HCT116 (cell line): ENCODE measurements at regions not wholly inside any gene's neighbourhood (a gene's known extent, or its start where the extent isn't known, plus 50 kb on each side); places are given as distances from the start of the nearest gene placed in this dataset.

ENCODE experiments used
- ATAC-seq: fragments of 200-7000 bp; cut with Tn5 transposase; 2 replicates; pipeline ENCODE4 v1.9.1; 2020; ENCODE audit warnings: mild to moderate bottlenecking, moderate library complexity
- BruUV-seq: library from RNA; stranded (reverse); fragments of 400-500 nt; replicated peaks from 2 replicates; lab custom pipeline; 2021; lab: Mats Ljungman, UMichigan
- CTCF ChIA-PET: fragments of 300-600 bp; sonication (Branson Sonifier 250); formaldehyde crosslinking; loops from one replicate; lab custom pipeline; 2021; ENCODE audit warnings: antibody characterized with exemption; lab: Charles Lee
- POLR2A ChIA-PET: fragments of 300-600, 350-600 bp; sonication (Branson Sonifier 250); formaldehyde crosslinking; loops from one replicate; lab custom pipeline; 2021; ENCODE audit warnings: antibody characterized with exemption; lab: Charles Lee
- RAD21 ChIA-PET, 2 experiments: fragments of 300-600 bp; sonication (Branson Sonifier 250); formaldehyde crosslinking; loops; one replicate each; lab custom pipeline; 2023; ENCODE audit warnings: low total read pairs in 2 of 2; ENCODE audit not compliant: uncharacterized antibody in 2 of 2, unreplicated experiment in 2 of 2, low non-redundant PET in 1 of 2; lab: Charles Lee
- DNase-seq: peaks from one replicate; pipeline ENCODE4 v3.0.0-alpha.2; 2010; ENCODE audit warnings: low read depth, low spot score
- H2AFZ ChIP-seq: fragments of 200-600 bp; shearing (Covaris generic), sonication (generic); 2 replicates; pipeline ENCODE4 v1.6.1; 2017; ENCODE audit warnings: low read depth, mixed run types, mixed read lengths, antibody characterized with exemption, low read length; ENCODE audit not compliant: poor library complexity, severe bottlenecking
- H3K27ac ChIP-seq: 2 replicates; pipeline ENCODE4 v1.5.1; 2012; ENCODE audit warnings: low read depth, low read length
- H3K27me3 ChIP-seq: fragments of 200-600 bp; sonication (generic); 2 replicates; pipeline ENCODE4 v1.6.1; 2016; ENCODE audit warnings: mixed run types, low read length, mixed read lengths; ENCODE audit not compliant: insufficient read depth
- H3K36me3 ChIP-seq, 2 experiments: fragments of 200-500 bp in 1 of 2; fragments of 200-600 bp in 1 of 2; sonication (Bioruptor generic) in 1 of 2; sonication (generic) in 1 of 2; 2 replicates each; pipeline versions ENCODE4 v1.5.1 to v1.6.1; 2014 to 2016; ENCODE audit warnings: low read length in 2 of 2, inconsistent platforms in 1 of 2, mixed read lengths in 1 of 2, mixed run types in 1 of 2; ENCODE audit not compliant: insufficient read depth in 2 of 2, control insufficient read depth in 1 of 2
- H3K4me1 ChIP-seq, 2 experiments: fragments of 200-600 bp in 1 of 2; sonication (generic) in 1 of 2; 2 replicates each; pipeline versions ENCODE4 v1.5.1 to v1.6.1; 2012 to 2017; ENCODE audit warnings: low read length in 2 of 2, inconsistent platforms in 1 of 2, mild to moderate bottlenecking in 1 of 2, mixed read lengths in 1 of 2, mixed run types in 1 of 2, moderate library complexity in 1 of 2; ENCODE audit not compliant: insufficient read depth in 2 of 2, control insufficient read depth in 1 of 2
- H3K4me2 ChIP-seq: fragments of 200-600 bp; sonication (generic); 2 replicates; pipeline ENCODE4 v1.6.1; 2017; ENCODE audit warnings: mixed run types, low read length, mixed read lengths
- H3K4me3 ChIP-seq, 2 experiments: fragments of 200-600 bp in 1 of 2; sonication (generic) in 1 of 2; replicated peaks in 1 of 2; 2 replicates each; pipeline ENCODE4 v1.5.1; 2011 to 2016; ENCODE audit warnings: low read length in 2 of 2, control low read depth in 1 of 2, low read depth in 1 of 2, mild to moderate bottlenecking in 1 of 2, mixed read lengths in 1 of 2, mixed run types in 1 of 2
- H3K79me2 ChIP-seq: fragments of 200-600 bp; sonication (generic); 2 replicates; pipeline ENCODE4 v1.6.1; 2017; ENCODE audit warnings: mild to moderate bottlenecking, mixed run types, low read length, moderate library complexity, mixed read lengths; ENCODE audit not compliant: insufficient read depth
- H3K9ac ChIP-seq: fragments of 200-600 bp; sonication (generic); 2 replicates; pipeline ENCODE4 v1.6.1; 2016; ENCODE audit warnings: low read length, mixed read lengths
- H3K9me2 ChIP-seq: fragments of 200-600 bp; sonication (generic), shearing (Covaris generic); 2 replicates; pipeline ENCODE4 v1.6.1; 2017; ENCODE audit warnings: mixed run types, mild to moderate bottlenecking, moderate library complexity; ENCODE audit not compliant: insufficient read depth
- H3K9me3 ChIP-seq, 2 experiments: fragments of 200-500 bp in 1 of 2; fragments of 200-600 bp in 1 of 2; sonication (Bioruptor generic) in 1 of 2; sonication (generic) in 1 of 2; 2 replicates each; pipeline ENCODE4 v1.6.1; 2014 to 2017; ENCODE audit warnings: low read length in 2 of 2, mixed read lengths in 2 of 2, inconsistent platforms in 1 of 2, low read depth in 1 of 2, mild to moderate bottlenecking in 1 of 2, mixed run types in 1 of 2, moderate library complexity in 1 of 2; ENCODE audit not compliant: control insufficient read depth in 1 of 2, insufficient read depth in 1 of 2
- H4K20me1 ChIP-seq: fragments of 200-600 bp; sonication (generic), shearing (Covaris generic); 2 replicates; pipeline ENCODE4 v1.6.1; 2017; ENCODE audit warnings: mixed run types, mild to moderate bottlenecking, moderate library complexity; ENCODE audit not compliant: insufficient read depth
- CBX3 ChIP-seq: IDR thresholded peaks from 2 replicates; pipeline ENCODE4 v1.6.1; 2012; ENCODE audit warnings: low read depth
- CEBPB ChIP-seq: IDR thresholded peaks from 2 replicates; pipeline ENCODE4 v1.6.1; 2012; ENCODE audit warnings: low read depth
- ELF1 ChIP-seq: IDR thresholded peaks from 2 replicates; pipeline ENCODE4 v1.6.1; 2012; ENCODE audit warnings: low read depth, borderline replicate concordance
- EZH2 ChIP-seq: fragments of 200-600 bp; sonication (generic); IDR thresholded peaks from 2 replicates; pipeline ENCODE4 v1.6.1; 2017; ENCODE audit warnings: antibody characterized with exemption, mixed run types
- JUND ChIP-seq: IDR thresholded peaks from 2 replicates; pipeline ENCODE4 v1.6.1; 2012
- POLR2A ChIP-seq: IDR thresholded peaks from 2 replicates; pipeline ENCODE4 v1.7.0; 2011; ENCODE audit warnings: borderline replicate concordance; ENCODE audit not compliant: insufficient read depth, insufficient read length; ENCODE audit errors: extremely low read depth
- POLR2AphosphoS5 ChIP-seq: IDR thresholded peaks from 2 replicates; pipeline ENCODE4 v1.6.1; 2011; ENCODE audit warnings: mild to moderate bottlenecking, low read depth, low read length, moderate library complexity
- RAD21 ChIP-seq: IDR thresholded peaks from 2 replicates; pipeline ENCODE4 v1.6.1; 2012; ENCODE audit warnings: low read depth, mild to moderate bottlenecking
- SRF ChIP-seq: IDR thresholded peaks from 2 replicates; pipeline ENCODE4 v1.6.1; 2012; ENCODE audit warnings: low read depth
- TCF7L2 ChIP-seq: IDR thresholded peaks from 2 replicates; pipeline ENCODE4 v1.7.0; 2011; ENCODE audit warnings: borderline replicate concordance, inconsistent platforms; ENCODE audit not compliant: insufficient read depth, insufficient read length; ENCODE audit errors: extremely low read depth
- intact Hi-C: fragments of 100-400 bp; cut with micrococcal nuclease; formaldehyde crosslinking; loops from 2 replicates; pipeline ENCODE4 v1.10.0; 2022
- TF ChIP-seq, protein P1 (sequence below): IDR thresholded peaks from 2 replicates; pipeline ENCODE4 v1.6.1; 2011; ENCODE audit warnings: mild to moderate bottlenecking, low read length, moderate library complexity; ENCODE audit not compliant: insufficient replicate concordance; ENCODE audit errors: extremely low read depth
- TF ChIP-seq, protein P2 (sequence below): IDR thresholded peaks from 2 replicates; pipeline ENCODE4 v1.6.1; 2012

DNA sequence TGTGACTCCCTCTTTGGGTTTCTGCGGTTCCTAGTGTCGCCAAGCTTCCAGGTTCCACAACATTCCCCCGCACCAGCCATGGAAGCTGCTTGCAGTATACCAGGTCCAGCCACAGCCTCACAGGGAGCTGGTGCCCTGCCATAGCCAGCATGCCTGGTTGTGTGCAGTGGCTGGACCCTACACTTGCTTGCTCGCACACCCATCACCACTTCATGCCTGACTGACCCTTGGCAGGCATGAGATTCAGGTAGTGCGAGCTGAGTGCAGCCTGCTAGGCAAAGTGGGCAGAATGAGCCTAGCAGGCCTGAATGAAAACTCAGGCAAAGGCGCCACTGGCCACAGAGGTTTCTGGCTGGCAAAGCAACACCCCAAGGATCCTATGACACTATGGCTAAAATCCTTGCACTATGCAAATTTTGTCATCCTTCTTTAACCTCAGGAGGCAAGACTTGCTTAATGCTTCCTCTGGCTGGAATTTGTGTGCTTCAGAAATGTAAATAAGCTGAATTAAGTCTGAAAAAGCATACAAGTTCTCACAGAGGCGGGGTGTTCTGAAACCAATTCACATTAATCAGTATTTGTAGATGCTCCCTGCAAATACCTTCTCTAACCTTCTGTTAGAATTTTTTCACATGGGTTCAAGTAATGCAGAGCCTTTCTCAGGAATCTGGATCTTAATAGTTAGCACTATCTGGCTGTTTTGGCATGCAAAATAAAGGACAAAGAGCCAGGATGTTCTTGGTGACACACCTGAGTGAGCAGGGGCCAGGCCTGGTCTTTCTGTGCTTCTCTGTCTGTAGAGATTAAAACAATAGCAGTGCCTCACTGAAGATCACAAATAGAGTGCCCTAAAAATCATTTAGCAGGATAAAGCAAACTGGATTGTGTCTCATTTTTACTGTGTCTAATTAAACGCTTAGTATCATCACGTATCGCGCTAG, 256.9 kb downstream of the GPATCH2 start:
- H3K4me2 ChIP-seq = no peak overlapping the region
- BruUV-seq = no TSS peak
- intact Hi-C loops = no loop called here
- H3K9ac ChIP-seq = no peak overlapping the region
- no peak overlapping the region for H3K4me3 ChIP-seq
- no peak for ATAC-seq
- no peaks in the 10 kb centered on the region for H3K36me3 ChIP-seq
- no peaks in the 10 kb centered on the region for H3K27me3 ChIP-seq
- no peaks in the 10 kb centered on the region for H3K79me2 ChIP-seq
- H3K9me2 ChIP-seq = no peaks in the 10 kb centered on the region
- no peaks in the 10 kb centered on the region for H3K9me3 ChIP-seq
- no peak overlapping the region for H2AFZ ChIP-seq
- no peak overlapping the region for H3K27ac ChIP-seq
- ChIA-PET CTCF (no interaction called here), RAD21 (no interaction called here), POLR2A (no interaction called here)
- H4K20me1 ChIP-seq = no peaks in the 10 kb centered on the region
- TF ChIP-seq EZH2 = no peak
- TF ChIP-seq POLR2A = no peak
- TF ChIP-seq JUND = no peak
- no peak for TF ChIP-seq SRF
- TF ChIP-seq, protein P1, sequence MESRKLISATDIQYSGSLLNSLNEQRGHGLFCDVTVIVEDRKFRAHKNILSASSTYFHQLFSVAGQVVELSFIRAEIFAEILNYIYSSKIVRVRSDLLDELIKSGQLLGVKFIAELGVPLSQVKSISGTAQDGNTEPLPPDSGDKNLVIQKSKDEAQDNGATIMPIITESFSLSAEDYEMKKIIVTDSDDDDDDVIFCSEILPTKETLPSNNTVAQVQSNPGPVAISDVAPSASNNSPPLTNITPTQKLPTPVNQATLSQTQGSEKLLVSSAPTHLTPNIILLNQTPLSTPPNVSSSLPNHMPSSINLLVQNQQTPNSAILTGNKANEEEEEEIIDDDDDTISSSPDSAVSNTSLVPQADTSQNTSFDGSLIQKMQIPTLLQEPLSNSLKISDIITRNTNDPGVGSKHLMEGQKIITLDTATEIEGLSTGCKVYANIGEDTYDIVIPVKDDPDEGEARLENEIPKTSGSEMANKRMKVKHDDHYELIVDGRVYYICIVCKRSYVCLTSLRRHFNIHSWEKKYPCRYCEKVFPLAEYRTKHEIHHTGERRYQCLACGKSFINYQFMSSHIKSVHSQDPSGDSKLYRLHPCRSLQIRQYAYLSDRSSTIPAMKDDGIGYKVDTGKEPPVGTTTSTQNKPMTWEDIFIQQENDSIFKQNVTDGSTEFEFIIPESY = no peak
- TF ChIP-seq CBX3 = no peak
- TF ChIP-seq POLR2AphosphoS5 = no peak
- no peak for TF ChIP-seq RAD21
- TF ChIP-seq TCF7L2 = no peak
- TF ChIP-seq ELF1 = no peak
- no peak for TF ChIP-seq CEBPB
- TF ChIP-seq, protein P2, sequence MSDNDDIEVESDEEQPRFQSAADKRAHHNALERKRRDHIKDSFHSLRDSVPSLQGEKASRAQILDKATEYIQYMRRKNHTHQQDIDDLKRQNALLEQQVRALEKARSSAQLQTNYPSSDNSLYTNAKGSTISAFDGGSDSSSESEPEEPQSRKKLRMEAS = no peak
- no peaks in the 10 kb centered on the region for H3K4me1 ChIP-seq
- DNase-seq = no peak
